Kidney glomerular epithelial cell (primary cell): ENCODE measurements at regions not wholly inside any gene's neighbourhood (a gene's known extent, or its start where the extent isn't known, plus 50 kb on each side); places are given as distances from the start of the nearest gene placed in this dataset.
"Not testable (repeated sequence)": the region's sequence is repeated elsewhere in the genome, so short reads cannot be mapped to it uniquely, and the experiment has no call there.

Experiments
- DNase-seq: peaks from one replicate; lab custom pipeline; 2025; lab: John Stamatoyannopoulos, UW

DNA sequence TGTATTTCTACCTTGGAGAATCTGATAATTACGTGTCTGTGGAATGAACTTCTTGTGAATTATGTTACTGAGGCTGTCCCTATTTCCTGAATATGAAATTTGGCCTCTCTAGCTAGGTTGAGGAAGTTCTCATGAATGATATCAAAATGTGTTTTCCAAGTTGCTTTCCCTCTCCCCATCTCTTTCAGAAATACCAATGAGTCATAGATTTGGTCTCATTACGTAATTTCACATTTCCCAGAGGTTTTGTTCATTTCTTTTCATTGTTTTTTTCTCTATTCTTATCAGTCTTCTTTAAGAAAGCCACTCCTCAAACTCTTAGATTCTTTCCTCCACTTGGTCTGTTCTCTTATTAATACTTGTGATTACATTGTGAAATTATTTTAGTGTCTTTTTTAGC, 923.8 kb upstream of the CDH9 start:
- no peak for DNase-seq

DNA sequence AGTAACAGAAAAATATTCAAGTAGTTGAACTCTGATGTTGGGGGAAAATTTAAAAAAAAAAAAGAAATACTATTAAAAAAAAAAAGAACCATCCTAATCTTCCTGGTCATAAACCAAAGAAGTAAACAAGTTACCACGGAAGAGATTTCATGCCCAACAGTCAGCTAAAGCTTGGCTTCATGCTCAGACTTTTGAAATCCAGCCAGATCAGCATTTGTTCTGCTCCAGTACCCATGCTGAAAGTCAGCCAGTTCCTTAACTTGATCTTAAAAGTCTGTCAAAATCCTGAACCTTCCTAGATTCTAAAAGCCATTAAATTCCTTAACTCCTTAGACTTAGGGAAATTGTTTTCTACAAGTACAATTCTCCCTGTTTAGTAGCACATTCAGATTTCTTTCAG, 908.7 kb upstream of the CDH9 start:
- DNase-seq, result peak; percentile 18

DNA sequence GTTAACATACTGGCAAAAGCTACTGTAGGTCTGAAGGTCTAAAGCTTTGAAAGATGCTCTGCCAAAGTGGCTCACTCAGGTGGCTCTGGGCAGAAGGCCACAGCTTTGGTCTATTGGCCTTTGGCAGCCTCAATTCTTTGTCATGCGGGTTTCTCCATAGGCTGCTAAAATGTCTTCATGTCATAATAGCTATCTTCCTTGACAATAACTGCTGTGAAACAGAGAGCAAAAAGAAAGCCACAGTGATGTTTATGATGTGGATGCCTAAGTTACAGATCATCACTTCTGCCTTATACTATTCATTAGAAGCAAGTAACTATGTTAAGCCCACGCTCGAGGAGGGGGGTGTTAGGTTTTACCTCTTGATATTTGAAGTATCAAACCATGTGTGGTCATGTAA, 906.1 kb upstream of the CDH9 start:
- DNase-seq, result no peak

DNA sequence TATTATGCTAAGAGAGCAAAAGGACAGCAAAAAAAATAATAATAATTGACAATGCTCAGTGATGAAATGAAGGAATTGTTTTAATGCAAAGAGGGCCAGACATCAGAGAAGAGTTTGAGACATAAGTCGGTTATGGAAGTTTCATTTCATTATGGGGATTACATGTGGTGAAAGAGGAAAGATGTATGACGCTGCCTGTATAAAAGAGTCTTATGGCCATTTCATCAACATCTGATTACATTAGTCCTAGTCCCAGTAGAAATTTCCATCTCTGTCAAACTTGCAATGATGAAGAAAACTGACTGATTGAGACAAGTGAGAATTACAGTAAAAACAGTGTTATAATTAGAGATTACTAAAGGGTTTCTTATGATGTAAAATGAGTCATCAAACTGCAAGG, 900.6 kb upstream of the CDH9 start:
- no peak for DNase-seq

DNA sequence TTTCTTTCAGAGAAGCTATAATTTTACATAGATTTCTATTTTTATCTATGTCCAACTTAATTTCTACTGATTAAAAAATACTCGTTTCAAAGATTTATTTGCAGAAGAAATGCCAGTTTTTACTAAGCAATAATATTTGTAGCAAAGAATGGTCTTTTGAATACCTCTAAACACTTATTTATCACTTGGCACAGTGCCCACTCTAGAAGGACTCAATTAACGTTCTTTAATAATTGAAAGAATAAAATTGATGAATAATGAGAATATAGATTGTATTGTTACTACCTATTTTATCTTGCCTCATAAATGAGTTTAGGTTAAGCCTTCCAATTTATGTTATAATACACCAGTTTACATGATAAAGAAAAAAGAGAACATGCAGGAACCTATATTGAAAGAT, 889.7 kb upstream of the CDH9 start:
- no peak for DNase-seq

DNA sequence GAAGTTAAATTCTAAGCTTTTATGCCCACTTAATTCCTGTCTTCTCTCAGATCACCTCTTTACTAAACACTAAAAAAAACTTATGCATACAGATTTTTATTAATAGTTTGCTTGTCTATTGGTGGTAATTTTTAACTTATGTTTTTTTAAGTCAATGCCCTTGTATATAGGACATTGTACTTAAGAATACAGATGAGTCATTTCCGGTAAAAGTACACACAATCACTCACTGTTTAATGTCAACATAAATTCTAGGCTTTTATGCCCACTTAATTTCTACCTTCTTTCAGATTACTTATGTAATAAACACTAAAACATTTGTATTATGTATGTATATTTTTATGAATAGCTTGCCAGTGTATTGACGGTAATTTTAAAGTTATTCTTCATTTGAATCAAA, 872.8 kb upstream of the CDH9 start:
- DNase-seq, result no peak

DNA sequence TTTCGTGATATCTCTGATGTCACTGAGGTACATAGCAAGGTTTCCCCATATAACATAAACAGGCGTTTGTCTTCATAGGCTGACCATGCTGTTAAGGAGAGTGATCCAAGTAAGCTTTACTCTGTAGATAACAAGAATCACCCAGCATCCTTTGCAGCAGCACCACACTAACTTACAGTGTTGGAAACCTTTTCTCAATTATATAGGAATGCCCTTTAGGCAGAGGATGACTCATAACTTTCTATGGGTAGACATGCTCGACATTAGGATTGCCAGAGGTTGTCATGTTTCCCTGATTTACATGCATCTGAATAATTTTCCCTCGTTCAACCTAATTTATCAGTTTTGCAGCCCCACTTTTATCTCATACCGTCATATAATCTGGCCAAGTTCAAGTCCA, 870.0 kb upstream of the CDH9 start:
- no peak for DNase-seq

DNA sequence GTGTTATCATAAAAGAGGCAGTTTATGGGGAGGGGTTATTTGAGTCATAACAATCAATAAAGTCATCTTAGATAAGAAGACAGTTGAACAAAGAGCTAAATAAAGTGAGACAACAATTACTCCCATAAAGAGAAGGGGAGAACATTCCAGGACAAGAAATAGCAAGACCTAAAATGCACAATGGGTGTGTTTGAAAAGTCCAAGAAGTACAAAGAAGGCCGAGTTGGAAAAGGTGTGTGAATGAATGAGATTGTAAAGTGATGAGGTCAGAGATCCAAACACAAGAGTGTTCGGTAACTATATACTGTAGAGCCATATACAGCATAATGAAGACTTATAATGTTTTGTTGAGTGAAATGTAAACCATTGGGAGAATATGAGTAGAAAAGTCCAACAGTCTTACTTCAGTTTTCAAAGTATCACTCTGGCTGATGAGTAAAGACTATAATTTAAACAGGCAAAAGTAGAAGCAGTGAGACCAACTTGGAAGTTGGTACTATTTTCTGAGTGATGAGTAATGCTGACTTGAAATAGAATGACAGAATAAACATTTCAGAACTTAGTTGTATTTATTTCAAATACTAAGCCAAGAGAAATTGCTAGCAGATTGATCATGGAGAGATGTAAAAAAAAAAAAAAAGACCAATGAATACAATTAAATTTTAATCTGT, 868.7 kb upstream of the CDH9 start:
- peak; percentile 77 for DNase-seq

DNA sequence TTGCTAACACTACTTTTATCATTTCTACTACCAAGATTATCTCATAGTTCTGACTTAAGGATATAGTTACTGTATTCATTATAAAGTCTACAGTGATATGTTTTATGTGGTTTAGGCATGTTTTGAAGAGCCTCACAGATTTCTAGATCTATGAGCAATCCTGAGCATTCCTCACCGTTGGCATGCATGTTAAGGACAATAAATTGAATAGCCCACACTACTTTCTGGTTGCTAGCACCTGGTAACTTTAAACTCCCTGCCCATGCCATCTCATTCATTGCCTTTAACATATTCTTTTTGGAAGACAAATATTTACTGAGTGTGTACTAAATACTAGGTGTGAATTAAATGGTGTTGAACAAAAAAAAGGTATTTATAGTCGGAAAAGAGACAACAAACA, 868.1 kb upstream of the CDH9 start:
- peak; percentile 45 for DNase-seq

DNA sequence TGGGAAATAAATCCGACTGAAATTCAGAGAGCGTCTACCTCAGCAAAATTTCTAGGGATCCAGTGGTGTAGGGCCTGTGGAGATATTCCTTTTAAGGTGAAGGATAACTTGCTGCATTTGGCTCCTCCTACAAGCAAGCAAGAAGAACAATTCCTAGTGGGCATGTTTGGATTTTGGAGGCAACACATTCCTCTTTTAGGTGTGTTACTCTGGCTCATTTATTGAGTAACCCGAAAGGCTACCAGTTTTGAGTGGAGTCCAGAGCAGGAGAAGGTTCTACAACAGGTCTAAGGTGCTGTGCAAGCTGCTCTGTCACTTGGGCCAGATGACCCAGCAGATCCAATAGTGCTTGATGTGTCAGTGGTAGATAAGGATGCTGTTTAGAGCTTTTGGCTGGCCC, 862.4 kb upstream of the CDH9 start:
- no peak for DNase-seq

DNA sequence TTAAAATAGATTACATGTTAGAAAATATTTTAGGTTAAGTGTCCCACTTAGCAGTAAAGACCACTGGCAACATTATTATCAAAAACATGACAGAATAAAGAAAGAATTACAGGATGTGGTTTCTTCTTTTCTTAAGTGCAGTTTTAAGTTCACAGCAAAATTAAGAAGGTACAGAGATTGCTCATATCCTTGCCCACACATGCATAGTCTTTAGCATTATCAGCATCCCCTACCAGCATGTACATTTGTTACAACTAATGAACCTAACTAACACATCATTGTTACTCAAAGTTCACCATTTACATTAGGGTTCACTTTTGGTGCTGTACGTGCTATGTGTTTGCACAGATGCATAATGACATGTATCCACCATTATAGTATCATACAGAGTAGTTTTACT, 837.7 kb upstream of the CDH9 start:
- no peak for DNase-seq

DNA sequence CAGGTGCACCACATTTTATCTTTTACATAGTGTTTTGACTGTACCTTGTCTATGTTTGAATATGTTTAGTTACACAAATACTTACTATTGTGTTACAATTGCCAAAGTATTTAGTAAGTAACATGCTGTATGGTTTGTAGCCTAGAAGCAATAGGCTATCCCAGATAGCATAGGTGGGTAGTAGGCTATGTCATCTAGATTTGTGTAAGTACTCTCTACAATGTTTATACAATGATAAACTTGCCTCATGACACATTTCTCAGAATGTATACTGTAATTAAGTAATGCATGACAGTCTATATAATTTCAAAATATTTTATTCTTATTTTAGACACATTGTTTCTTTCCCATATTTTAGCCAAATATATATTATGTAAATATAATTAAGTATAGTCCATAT, 836.8 kb upstream of the CDH9 start:
- no peak for DNase-seq

DNA sequence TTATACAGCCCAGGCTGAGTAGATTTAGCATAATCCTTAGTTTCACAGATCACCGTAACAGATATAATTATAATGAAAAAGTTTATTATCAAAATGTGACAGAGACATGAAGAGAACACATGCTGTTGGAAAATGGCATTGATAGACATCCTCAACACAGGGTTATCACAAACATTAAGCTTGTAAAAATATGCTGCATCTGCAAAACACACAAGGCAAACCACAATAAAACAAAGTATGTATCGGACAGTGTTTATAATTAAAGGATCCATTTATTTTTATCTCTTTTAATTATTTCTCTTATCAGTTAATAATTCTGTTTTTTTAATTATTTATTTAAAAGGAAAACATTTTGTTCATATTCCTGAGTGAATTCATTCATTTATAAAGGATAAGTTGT, 829.9 kb upstream of the CDH9 start:
- no peak for DNase-seq

DNA sequence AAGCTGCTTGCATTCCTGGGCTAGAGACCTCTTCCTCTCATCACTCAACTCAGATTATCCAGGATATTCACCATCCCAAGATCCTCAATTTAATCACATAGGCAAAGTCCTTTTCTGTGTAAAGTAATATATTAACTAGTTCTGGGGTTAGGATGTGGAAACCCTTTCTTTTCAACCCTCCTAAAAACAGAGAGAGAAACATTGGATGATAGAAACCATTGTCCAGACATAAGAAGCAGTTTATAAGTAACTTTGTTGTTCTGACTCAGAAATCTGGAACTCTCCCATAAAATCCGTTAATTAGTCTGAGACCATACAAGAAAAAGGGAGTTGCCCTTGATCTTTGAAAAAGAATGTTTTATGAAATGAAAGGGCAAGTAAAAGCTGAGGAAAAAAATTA, 817.1 kb upstream of the CDH9 start:
- peak; percentile 93 for DNase-seq

DNA sequence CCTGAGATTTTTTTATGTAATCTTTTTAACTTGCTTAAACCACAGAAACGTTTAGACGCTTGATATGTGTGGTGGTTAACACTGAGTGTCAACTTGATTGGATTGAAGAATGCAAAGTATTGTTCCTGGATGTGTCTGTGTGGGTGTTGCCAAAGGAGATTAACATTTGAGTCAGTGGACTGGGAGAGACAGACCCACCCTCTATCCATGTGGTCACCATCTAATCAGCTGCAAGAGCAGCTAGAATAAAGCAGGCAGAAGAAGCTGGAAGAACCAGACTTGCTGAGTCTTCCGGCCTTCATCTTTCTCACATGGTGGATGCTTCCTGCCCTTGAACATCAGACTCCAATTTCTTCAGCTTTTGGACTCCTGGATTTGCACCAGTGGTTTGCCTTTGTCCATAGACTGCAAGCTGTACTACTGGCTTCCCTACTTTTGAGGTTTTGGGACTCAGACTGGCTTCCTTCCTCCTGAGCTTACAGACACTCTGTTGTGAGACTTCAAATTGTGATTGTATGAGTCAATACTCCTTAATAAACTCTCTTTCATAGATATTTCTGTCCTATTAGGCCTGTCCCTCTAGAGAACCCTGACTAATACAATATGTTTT, 816.0 kb upstream of the CDH9 start:
- peak; percentile 42 for DNase-seq

DNA sequence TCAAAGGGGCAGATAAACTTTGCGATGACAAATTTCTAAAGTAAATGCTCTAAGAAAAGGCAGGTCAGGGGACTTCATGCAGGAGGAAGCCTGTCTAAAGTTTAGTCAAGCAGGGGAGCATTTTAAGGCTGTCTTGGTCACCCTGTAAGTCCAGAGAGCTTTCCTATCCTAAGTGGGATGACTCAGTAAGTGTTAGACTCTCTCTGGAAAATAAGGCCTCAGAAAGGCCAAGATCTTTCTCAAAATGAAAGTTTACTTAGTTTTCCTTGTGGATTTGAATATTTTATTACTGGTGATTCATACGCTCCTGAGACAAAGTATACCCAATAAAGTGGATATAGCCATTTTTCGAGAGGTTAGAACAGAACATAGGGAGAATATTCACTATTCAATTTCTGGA, 806.9 kb upstream of the CDH9 start:
- no peak for DNase-seq

DNA sequence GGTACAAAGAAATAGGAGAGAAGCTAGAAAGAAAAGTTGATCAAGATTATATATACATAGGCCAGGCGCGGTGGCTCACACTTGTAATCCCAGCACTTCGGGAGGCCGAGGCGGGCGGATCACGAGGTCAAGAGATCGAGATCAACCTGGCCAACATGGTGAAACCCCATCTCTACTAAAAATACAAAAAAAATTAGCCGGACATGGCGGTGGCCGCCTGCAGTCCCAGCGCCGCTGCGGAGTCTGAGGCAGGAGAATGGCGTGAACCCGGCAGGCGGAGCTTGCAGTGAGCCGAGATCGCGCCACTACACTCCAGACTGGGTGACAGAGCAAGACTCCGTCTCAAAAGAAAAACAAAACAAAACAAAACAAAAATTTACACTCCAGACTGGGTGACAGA, 798.3 kb upstream of the CDH9 start:
- not testable (repeated sequence) for DNase-seq

DNA sequence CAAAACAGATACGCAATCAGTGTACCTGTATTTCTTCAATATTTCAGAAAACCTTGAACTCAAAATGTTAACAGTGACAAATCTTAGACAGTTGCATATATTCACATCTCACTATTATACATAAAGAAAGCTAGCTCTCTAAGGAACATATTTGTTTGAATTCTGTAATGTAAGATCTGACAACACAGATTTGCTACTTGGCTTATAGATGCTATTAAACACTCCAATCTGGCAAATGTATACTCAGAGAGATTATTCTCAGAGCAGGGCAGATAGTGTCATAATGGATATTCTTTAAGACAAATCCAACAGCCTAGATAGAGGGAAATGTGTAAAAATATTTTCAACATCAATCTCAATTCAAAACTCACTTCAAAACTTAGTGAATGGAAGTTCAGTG, 794.5 kb upstream of the CDH9 start:
- no peak for DNase-seq

DNA sequence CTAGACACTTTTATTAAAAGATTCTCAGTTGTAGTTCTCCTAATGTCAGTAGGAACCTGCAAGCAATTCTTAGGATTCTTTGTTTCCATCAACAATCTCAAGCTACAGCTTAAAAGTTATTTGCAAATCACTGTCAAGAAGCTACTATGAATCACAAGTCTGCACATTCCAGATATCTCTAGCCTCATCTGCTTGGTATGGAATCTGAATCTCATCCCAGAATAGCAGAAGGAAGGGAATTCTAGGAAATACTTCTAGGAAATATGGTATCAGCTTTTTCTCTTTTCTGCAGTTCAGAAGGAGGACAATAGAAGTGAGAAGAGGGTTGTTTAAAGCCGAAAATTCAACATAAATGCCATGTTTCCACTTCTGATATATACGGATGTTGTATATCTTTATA, 792.2 kb upstream of the CDH9 start:
- DNase-seq, result peak; percentile 82

DNA sequence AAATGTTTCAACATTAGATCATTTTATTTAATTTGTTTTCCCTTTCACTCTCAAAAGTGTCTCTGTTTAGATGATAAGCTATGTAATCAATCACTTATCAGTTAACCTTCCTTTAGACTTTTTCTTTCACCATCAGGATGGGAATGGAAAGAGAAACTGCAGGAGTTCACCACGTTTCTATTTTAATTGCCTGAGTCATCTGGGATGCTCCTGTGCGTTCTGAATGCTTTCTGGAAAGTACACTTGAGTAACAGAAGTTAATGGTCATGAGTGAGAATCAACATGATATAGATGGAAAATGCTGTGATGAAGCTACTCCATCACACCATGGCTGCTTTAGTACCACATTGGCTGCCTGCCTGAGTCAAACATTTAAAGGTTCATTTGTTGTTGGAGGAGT, 783.3 kb upstream of the CDH9 start:
- no peak for DNase-seq

DNA sequence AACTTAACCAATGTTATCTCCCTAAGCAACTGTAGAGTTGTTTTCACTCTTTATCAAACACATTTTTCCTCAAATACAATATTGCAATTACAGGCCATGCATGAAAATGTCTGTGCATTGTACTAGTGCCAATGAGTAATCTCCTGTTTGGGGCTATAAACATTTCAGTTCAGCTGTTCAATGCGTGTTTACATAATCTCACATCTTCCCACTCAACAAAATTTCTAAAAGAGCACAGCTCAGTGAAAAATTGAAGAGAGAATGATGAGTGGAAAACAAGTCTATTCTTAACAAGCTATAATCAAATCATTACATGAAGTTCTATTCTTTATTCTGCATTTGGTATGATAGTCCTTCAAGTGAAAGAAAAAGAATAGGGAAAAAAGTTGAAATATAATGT, 780.5 kb upstream of the CDH9 start:
- no peak for DNase-seq

DNA sequence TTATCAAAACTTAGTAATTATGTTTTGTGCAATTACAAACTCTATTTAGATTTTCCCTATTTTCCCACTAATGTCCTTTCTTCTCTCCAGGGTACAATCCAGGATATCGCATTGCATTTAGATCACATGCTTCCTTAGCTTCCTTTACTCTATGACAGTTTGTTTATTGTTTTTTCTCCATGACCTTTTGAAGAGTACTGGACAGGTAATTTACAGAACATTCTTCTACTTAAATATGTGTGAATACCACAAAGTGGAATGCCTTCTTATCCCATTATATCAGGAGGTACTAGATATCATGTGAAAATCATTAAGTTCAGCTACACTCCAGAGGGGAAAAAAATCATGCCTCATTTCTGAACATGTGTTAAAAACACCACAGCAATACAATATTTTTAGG, 776.6 kb upstream of the CDH9 start:
- DNase-seq, result no peak

DNA sequence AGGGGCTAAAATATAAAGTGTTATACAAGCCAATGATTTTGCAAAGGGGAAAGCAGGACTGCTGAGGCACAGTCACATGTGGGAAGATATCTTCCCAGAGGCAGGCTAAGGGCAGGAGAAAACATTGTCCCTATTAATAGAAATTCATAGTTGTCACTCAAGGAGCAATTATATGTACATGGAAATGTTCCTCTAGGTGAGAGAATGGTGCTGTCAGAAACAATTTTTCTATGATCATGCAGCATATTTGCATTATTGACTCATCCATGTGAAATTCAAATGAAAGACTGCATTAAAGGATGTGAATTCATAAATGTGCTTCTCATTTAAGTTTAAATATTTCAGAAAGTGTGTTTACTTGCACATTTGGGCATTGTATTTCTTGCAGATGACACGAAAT, 775.9 kb upstream of the CDH9 start:
- DNase-seq, result no peak

DNA sequence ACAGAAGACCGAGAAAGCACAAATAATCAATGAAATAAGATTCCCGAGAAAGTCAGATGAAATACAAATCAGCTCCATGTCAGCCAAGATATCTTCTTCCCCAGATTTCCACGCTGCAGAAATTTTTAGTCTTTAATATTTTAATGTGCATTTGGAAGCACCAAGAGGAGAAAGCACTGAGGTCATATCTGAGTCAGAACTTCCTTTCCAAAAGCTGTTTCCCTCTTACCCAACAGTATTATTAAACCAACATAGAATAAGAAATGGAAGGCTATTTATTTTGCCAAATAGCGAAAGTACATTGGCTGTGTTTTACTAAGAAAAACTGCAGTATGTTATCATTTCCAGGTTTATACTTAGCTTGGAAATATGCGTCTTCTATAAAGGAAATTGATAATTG, 772.1 kb upstream of the CDH9 start:
- DNase-seq, result no peak
